Suprapubic skin (tissue), 4 donors: ENCODE measurements at regions not wholly inside any gene's neighbourhood (a gene's known extent, or its start where the extent isn't known, plus 50 kb on each side); places are given as distances from the start of the nearest gene placed in this dataset.

ENCODE experiments used
- DNase-seq, 2 donors: peaks; one replicate each; pipeline ENCODE4 v3.0.0-alpha.2; 2019; ENCODE audit warnings: low spot score in 2 of 2
- H3K27ac ChIP-seq: fragments of 200-600 bp; sonication (generic); one replicate; pipeline ENCODE4 v1.5.1; 2019
- H3K27me3 ChIP-seq: fragments of 200-600 bp; sonication (generic); one replicate; pipeline ENCODE4 v1.5.1; 2019
- H3K36me3 ChIP-seq: fragments of 200-600 bp; sonication (generic); one replicate; pipeline ENCODE4 v1.5.1; 2019
- H3K4me1 ChIP-seq: fragments of 200-600 bp; sonication (generic); one replicate; pipeline ENCODE4 v1.5.1; 2019
- H3K4me3 ChIP-seq: fragments of 200-600 bp; sonication (generic); one replicate; pipeline ENCODE4 v1.5.1; 2019; ENCODE audit warnings: mild to moderate bottlenecking
- H3K9me3 ChIP-seq: fragments of 200-600 bp; sonication (generic); one replicate; pipeline ENCODE4 v1.5.1; 2019
- CTCF ChIP-seq, 2 donors: fragments of 200-600 bp in 1 of 2; fragments of 450-650 bp in 1 of 2; sonication (generic) in 1 of 2; IDR thresholded peaks; one replicate each; pipeline ENCODE4 v1.5.1; 2016 to 2019; ENCODE audit warnings: antibody characterized with exemption in 2 of 2, mild to moderate bottlenecking in 1 of 2, moderate library complexity in 1 of 2
- EP300 ChIP-seq: sonication (generic); formaldehyde crosslinking; IDR thresholded peaks from one replicate; pipeline ENCODE4 v1.6.1; 2017; ENCODE audit warnings: antibody characterized with exemption
- POLR2A ChIP-seq, 2 donors: fragments of 450-650 bp; IDR thresholded peaks; one replicate each; pipeline ENCODE4 v1.6.1; 2017; ENCODE audit warnings: antibody characterized with exemption in 2 of 2, mild to moderate bottlenecking in 2 of 2, moderate library complexity in 2 of 2
- POLR2AphosphoS5 ChIP-seq, 3 donors: sonication (generic); formaldehyde crosslinking; IDR thresholded peaks; one replicate each; pipeline ENCODE4 v1.6.1; 2017; ENCODE audit warnings: antibody characterized with exemption in 3 of 3
- WGBS: methylation state at CpG from one replicate; pipeline ENCODE4 v1.1.5; 2018; 5-methylcytosine and 5-hydroxymethylcytosine counted together

- peak overlapping the region; percentile 40 for H3K27ac ChIP-seq
- H3K36me3 ChIP-seq = no peaks in the 10 kb centered on the region
- H3K27me3 ChIP-seq = no peaks in the 10 kb centered on the region
- no peak overlapping the region for H3K4me3 ChIP-seq
- H3K9me3 ChIP-seq = no peaks in the 10 kb centered on the region
- peaks cover 7% of the 10 kb centered on the region for H3K4me1 ChIP-seq
- TF ChIP-seq CTCF (IDR thresholded peaks at IDR 0.05) (no peak), POLR2AphosphoS5 (IDR thresholded peaks at IDR 0.05) (no peak), POLR2A (IDR thresholded peaks at IDR 0.05) (no peak), EP300 (no peak)
- WGBS = 53% methylated on average over 9 of the region's 9 CpGs
- DNase-seq = peak; percentile 66 to 82
Measured at GRCh38 chr15:94004697-94005096, 226.7 kb upstream of the MCTP2 start.

- H3K4me3 ChIP-seq = no peak overlapping the region
- TF ChIP-seq EP300 (no peak), CTCF (IDR thresholded peaks at IDR 0.05) (no peak), POLR2A (IDR thresholded peaks at IDR 0.05) (no peak), POLR2AphosphoS5 (IDR thresholded peaks at IDR 0.05) (no peak)
- DNase-seq = no peak
- H3K4me1 ChIP-seq = peaks cover 7% of the 10 kb centered on the region
- H3K9me3 ChIP-seq = no peaks in the 10 kb centered on the region
- no peaks in the 10 kb centered on the region for H3K27me3 ChIP-seq
- no peaks in the 10 kb centered on the region for H3K36me3 ChIP-seq
- WGBS = 90% methylated on average over 3 of the region's 3 CpGs
- no peak overlapping the region for H3K27ac ChIP-seq
Measured at GRCh38 chr15:94002041-94002440, 229.3 kb upstream of the MCTP2 start.

- Histone ChIP-seq H3K4me1 (peaks cover 7% of the 10 kb centered on the region), H3K9me3 (no peaks in the 10 kb centered on the region), H3K4me3 (no peak overlapping the region), H3K27ac (no peak overlapping the region), H3K27me3 (no peaks in the 10 kb centered on the region), H3K36me3 (no peaks in the 10 kb centered on the region)
- WGBS = 34% methylated on average over 3 of the region's 3 CpGs
- no peak for TF ChIP-seq POLR2AphosphoS5 (IDR thresholded peaks at IDR 0.05)
- no peak for TF ChIP-seq EP300
- no peak for TF ChIP-seq CTCF (IDR thresholded peaks at IDR 0.05)
- TF ChIP-seq POLR2A (IDR thresholded peaks at IDR 0.05) = no peak
- DNase-seq = no peak
Measured at GRCh38 chr15:94001255-94001801, 230.0 kb upstream of the MCTP2 start.

GRCh38 chr15:94000606-94001005 lies 230.8 kb upstream of the MCTP2 start:
- Histone ChIP-seq H3K9me3 (no peaks in the 10 kb centered on the region), H3K4me3 (no peak overlapping the region), H3K36me3 (no peaks in the 10 kb centered on the region), H3K27ac (no peak overlapping the region), H3K4me1 (peaks cover 7% of the 10 kb centered on the region), H3K27me3 (no peaks in the 10 kb centered on the region)
- DNase-seq = no peak
- no peak for TF ChIP-seq POLR2A (IDR thresholded peaks at IDR 0.05)
- no peak for TF ChIP-seq CTCF (IDR thresholded peaks at IDR 0.05)
- WGBS = 84% methylated on average over 5 of the region's 5 CpGs

GRCh38 chr15:93997071-93997658 lies 234.2 kb upstream of the MCTP2 start:
- no peaks in the 10 kb centered on the region for H3K36me3 ChIP-seq
- DNase-seq = no peak
- no peaks in the 10 kb centered on the region for H3K27me3 ChIP-seq
- TF ChIP-seq POLR2AphosphoS5 (IDR thresholded peaks at IDR 0.05) = no peak
- no peak for TF ChIP-seq EP300
- peak; percentile 42 to 67 for TF ChIP-seq CTCF (IDR thresholded peaks at IDR 0.05)
- TF ChIP-seq POLR2A (IDR thresholded peaks at IDR 0.05) = no peak
- H3K4me3 ChIP-seq = no peak overlapping the region
- peaks cover 4% of the 10 kb centered on the region for H3K4me1 ChIP-seq
- H3K27ac ChIP-seq = no peak overlapping the region
- WGBS = 61% methylated on average over 6 of the region's 6 CpGs
- H3K9me3 ChIP-seq = no peaks in the 10 kb centered on the region
